NCI-H2107 (cell line): ENCODE measurements at regions not wholly inside any gene's neighbourhood (a gene's known extent, or its start where the extent isn't known, plus 50 kb on each side); places are given as distances from the start of the nearest gene placed in this dataset.
"Not testable (repeated sequence)": the region's sequence is repeated elsewhere in the genome, so short reads cannot be mapped to it uniquely, and the experiment has no call there.

Source experiments
- DNase-seq: peaks from one replicate; lab custom pipeline; 2025; lab: John Stamatoyannopoulos, UW

DNA sequence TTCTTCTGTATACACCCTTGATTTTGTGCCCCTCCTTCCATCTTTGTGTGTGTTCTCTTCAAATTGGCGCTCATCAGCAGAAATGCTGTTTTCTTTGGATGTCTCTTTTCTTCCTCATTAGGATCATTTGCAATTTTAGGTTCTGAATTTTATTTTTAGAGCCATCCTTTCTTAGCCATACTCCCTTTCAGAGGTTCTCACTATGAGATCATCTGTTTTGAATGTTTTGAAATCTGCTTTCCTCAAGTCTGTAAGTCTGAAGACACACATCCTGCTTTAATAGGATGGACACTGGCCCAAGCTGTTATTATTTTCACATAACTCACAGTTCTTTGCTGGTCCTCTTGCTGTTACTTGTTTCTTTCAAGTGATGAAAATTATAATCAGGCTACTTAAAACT is 124.8 kb downstream of the BDH1 start:
- no peak for DNase-seq

DNA sequence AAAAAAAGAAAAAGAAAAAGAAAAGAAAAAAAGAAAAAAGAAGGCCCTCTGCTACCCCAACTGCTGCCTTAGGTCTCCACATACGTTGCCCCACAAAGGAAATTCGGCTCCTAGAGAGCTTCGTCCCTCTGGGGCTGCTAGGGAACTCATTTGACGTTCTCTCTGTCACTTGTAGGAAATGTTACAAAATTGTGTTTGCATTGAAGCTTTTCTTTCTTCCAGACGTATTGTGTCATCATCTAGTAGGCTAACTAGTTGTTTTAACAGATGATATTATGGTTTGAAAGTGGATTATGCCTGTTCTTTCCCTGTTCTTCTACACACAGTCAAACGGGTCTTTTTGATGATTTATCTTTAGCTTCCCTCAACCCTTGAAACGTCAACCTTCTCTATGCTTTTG is 125.3 kb downstream of the BDH1 start:
- DNase-seq: no peak

DNA sequence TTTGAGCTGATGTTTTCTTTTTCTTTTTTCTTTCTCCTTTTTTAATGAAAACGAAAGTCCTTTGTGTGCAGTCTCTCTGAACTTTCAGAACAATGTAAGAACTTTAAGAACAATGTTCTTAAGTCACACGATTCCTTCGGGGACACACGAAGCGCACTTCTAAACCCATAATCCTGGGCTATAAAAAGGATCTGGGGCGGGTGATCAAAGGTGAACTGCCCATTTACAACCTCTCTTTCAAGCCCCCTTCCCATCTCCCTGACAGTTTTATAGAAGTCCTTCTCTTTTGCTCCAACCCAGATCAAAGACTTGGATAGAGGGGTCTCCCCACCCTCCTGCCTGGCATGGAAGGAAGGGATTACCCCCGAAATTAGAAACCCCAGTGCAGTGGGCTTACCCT is 126.8 kb downstream of the BDH1 start:
- DNase-seq: no peak

DNA sequence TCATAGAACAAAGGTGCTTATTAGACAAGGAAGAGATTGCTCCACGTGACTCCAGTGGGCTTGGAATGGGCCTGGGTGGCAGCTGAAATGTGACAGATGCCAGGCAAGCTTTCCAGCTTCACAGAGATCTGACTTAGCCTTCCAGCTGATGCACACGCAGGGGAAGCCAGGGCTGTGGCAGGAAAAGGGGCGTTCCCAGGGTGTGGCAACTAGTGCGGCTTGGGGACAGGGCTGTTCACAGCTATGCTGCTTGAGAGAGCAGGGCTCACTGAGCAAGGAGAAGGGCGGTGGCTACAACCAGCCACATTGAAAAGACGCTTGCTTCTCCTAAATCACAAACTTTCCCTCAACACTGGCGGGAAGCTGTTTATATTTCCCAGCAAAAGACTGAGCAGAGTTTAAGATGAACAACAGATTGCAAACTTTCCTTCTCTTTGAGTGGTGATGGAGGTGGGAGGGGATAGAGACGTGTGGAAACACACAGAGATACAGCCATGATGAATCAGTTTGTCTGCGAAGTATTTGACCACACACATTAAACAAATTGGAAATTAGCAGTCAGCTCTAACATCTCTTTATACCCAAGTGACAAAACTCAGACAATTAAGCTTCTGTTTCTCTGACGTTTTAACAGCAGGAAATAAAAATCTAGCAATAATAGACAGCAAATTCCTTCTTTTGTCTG is 127.5 kb downstream of the BDH1 start:
- no peak for DNase-seq

DNA sequence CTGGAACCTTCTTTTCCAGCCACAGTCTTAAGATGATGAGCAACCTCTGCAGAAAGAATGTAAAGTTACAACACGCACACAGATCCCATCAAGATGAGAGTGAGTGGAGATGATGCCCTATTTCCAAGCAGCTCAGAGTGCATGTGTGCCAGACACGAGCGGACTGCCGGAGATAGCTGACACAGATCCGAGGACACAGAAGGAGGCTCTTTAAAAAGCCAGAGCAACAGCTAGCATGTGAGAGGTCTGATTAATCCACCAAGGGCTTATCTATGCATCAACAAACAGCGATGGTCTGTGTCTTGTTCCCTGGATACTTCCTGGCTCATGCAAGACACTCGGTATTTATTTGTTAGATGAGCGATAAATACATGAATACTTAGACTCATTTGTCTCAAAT is 128.6 kb upstream of the DLG1 start:
- no peak for DNase-seq

DNA sequence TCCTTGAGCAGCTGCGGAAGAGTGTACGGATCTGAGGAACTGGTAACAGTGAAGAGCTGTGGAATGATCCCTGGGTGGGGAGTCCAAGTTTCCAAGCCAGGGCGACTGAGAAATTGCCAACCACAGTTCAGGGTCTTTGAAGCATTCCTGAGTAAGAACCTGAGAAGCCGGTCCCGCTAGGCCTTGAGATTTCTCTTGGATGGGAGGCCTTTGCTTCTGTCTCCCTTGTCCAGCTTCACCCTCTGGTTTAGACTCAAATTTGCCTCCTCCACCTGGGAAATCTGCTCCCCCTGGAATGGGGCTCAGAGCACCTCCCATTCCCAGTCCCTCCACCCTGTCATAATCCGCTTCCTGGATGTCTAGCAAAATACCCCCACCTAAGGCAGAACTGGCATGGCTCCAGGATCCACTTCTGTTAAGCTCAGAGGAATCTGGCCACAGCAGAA is 127.7 kb upstream of the DLG1 start:
- no peak for DNase-seq

DNA sequence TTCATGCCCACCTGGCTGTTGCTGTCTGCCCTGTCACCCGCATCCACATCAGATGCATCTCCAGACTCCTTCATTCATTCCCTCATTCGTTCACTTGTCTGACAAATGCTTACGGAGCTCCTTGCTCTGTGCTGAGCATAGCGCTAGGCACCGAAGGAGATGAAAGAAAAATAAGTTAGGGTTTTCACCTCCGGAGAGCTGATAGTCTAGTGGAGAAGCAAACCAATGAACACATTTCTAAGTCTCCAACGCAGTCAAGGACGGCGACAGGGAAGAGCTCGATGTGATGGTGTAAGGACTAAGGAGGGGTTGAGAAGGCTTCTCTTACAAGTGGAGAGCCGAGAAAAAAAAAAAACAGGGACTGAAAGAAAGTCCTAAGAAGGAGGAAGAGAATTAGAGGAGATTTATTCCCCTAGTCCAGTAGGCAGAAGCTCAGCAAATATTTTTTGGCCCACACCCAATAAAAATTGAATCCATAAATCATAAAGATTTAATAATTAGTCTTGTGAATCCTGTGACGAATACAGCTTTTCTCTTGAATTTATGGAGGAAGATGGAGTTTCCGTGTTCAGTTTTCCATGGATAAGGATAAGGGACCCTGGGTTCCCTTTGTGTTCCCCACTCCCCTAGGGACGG is 127.2 kb upstream of the DLG1 start:
- no peak for DNase-seq

DNA sequence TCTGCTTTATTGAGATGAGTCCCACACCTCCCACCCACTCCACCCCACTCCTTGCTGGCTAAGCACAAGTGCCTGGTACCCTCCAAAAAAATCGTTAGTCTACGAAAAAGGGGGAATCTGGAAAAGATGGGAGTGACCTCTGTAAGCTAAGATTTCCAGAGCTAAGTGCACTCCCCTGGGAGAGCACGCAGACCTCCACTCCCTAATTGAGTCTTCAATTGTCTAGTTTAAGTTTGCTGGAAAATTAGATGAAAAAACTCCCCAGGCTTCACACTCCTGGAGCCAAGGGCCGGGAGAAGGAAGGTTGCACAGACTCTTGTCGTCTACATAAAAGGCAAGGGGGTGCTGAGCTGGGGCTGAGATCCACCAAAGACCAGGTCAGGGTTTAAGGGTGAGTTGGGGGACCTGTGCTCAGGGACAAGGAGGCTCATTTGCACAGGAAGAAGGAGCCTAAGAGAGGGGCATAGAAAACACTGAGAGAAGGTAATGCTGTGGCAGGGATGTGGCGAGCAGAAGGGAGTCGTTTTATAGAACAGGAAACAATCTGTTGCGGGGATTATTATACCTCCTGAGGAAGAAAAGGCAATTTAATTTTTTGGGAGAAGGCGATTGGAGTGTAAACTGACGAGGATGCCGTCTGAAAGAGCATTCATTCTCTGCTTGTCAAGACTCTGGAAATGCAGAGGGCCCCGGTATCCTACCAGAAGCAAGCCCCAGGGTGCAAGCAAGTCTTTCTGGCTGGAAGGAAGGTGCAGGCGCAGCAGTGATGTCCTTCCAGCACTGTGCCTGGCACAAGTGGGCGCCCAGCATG is 126.5 kb upstream of the DLG1 start:
- DNase-seq: no peak

DNA sequence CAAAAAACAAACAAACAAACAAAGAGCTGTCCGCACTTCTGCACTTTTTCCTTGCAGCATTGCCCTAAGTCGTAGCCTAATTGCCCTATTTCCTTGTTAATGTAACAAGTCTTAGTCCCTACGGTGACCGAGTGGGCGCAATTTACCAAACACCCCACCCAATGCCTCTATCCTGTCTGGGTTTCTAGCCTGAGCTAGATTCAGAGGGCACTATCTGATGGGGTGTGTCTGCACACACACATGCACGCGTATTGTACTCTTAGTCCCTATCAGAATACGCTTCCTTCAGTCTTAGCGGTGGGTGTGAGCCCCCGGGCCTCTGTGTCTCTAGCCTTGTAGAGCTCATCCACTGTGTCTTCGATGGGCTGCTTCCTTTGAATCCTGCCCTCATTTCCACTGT is 125.9 kb upstream of the DLG1 start:
- no peak for DNase-seq

DNA sequence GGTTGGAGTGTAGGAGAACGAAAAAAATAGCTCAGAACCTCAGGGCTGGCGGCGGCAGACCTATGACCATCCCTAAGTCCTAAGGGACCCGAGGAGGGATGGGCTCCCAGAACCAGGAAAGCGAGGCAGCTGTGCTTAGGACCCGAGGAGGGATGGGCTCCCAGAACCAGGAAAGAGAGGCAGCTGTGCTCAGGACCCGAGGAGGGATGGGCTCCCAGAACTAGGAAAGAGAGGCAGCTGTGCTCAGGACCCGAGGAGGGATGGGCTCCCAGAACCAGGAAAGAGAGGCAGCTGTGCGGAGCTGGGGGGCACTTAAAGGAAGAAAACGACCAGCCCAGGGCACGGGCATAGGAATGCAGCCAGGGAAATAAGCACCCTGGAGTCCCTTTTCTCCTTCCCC is 125.0 kb upstream of the DLG1 start:
- DNase-seq: no peak

DNA sequence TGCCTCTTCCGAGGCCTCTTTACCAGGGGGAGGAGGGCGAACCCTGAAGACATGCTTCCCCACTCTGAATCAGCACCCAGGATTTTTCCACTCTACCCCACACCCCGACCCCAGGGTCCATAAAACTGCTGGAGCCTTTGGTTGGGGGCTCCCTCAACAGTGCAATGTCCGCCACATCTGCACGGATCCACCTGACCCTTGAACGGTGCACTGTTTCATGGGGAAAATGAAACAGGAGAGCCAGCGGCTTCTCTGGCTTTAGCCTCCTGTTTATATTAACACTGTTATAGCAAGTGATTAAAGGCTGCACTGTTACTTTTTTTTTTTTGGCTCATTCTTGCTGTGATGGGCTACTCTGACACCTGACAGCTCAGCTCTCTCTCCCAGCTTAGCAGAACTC is 124.1 kb upstream of the DLG1 start:
- DNase-seq: no peak

DNA sequence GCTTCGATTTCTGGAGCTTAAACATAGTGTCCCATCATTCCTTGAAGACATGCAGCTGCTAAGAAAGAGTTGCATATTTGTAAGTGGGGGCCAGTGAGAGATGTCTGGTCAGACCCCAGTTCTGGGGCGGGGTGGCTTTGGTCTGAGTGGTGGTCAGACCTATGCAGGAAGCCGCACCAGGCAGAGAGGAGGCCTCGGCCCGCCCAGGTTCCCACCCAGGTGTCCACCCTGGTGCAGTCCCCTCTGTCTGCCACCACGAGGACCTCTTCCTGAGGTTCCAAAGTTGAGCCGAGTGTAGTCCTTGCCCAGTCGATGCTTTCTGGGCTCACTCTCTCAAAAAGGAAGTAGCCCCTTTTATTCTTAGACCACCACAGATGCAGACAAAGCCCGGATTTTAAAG is 122.6 kb upstream of the DLG1 start:
- no peak for DNase-seq

DNA sequence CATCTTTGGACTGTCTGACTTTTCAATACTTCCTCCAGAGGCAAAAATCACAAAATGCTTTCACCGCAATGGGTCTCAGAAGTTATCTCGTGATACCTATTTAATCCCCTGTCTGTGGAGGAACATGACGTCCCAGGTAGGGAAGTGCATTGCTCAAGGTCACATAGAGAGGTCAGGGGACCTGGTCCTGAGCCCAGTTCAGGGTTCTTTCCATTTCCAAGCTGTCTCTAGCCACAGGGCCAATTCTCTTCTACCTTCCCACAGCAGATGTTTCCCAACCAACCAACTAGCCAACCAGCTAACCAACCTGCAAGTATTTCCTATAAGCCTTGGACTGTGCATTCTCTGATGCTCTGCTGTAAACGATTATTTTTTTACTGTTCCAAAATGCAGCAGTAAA is 122.2 kb upstream of the DLG1 start:
- DNase-seq: no peak

DNA sequence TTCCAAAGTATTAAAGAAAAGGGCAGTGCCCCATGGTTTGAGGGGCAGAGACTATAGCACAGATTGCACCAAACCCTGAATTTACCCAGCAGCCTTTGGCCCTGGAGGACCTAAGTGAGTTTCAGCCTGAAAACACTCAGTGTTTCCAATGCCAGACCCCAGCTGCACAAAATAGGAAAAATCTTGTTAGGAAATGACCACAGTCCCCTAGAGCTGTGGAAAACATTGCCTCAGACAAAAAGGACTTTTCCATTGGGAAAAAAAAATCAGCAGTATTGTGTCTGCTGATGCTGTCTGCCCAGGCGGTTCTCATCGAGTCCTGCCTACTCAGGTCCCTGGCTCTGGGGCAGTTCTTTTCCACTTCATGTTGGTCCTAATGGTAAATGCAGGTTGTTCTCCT is 121.7 kb upstream of the DLG1 start:
- no peak for DNase-seq

DNA sequence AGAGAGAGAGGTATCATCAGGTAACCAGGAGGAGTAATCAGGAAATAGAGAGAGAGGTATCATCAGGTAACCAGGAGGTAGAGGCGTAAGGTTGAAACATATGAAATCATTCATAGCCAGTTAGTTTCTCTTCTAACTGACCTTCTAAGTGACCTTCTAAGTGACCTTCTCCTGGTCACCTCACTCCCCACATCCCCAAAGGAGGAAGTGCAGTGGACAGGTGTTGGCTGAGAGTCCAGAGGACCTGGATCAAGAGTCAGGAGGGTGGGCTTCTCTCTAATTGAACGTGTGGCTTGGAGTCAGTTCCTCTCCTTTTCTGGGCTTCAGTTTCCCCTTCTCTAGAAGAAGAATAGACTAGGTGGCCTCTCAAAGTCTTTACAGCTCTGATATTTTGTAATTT is 121.3 kb upstream of the DLG1 start:
- DNase-seq: no peak

DNA sequence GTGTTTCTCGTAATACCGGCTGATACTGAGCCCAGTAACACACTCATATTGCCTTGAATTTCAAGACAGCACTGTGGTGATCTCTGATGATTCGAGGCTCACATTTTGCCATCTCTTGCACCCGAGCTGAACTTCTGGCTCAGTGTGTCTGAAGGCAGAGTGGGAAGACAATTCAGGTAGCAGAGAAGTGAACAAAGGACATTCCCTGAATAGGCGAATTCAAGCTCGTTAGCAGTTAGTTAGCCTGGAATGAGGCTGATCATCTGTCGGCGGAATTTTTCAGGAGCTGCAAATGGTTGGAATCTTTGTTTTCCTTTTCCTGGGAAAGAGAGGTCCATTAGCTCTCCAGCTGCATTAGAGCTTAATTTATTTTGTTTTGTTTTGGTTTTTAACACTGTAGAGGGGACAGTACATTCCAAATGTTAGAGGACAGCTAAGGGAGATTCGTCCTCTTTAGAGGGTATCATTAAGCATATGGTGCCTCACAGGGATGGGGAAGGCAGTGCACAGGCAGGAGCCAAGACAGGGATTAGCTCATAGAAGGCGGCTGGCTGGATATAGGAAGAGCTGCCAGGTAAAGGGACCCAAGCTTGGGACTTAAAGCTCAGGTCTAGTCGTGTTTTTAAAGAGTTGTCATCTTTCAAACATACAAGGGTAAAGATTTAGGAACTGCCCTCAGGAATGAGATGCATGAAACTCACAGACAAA is 119.7 kb upstream of the DLG1 start:
- DNase-seq: no peak

DNA sequence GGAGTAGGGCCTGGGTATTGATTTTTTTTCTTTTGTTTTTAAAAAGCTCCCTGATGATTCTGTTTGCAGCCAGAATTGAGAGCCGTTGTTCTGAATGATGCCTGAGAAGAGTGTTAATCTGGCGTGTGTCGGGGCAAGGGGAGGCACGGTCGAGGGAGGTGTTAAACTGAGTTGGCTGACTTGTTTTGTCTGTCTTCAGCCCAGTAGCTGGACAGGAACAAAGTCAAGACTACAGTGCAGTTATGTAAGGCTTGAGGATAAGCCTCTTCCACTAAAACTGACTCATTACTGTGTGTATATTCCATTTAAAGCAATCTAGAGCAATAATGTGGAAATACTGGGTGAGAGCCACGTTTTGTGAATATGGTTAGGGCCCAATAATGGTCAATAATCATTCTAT is 119.0 kb upstream of the DLG1 start:
- DNase-seq: no peak

DNA sequence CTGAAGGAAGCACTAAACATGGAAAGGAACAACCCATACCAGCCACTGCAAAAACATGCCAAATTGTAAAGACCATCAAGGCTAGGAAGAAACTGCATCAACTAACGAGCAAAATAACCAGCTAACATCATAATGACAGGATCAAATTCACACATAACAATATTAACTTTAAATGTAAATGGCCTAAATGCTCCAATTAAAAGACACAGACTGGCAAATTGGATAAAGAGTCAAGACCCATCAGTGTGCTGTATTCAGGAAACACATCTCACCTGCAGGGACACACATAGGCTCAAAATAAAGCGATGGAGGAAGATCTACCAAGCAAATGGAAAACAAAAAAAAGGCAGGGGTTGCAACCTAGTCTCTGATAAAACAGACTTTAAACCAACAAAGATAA is 113.5 kb upstream of the DLG1 start:
- not testable (repeated sequence) for DNase-seq

DNA sequence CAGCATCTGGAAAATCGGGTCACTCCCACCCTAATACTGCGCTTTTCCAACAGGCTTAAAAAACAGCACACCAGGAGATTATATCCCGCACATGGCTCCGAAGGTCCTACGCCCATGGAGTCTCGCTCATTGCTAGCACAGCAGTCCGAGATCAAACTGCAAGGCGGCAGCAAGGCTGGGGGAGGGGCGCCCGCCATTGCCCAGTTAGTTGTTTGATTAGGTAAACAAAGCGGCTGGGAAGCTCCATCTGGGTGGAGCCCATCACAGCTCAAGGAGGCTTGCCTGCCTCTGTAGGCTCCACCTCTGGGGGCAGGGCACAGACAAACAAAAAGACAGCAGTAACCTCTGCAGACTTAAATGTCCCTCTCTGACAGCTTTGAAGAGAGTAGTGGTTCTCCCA is 111.8 kb upstream of the DLG1 start:
- DNase-seq: not testable (repeated sequence)

DNA sequence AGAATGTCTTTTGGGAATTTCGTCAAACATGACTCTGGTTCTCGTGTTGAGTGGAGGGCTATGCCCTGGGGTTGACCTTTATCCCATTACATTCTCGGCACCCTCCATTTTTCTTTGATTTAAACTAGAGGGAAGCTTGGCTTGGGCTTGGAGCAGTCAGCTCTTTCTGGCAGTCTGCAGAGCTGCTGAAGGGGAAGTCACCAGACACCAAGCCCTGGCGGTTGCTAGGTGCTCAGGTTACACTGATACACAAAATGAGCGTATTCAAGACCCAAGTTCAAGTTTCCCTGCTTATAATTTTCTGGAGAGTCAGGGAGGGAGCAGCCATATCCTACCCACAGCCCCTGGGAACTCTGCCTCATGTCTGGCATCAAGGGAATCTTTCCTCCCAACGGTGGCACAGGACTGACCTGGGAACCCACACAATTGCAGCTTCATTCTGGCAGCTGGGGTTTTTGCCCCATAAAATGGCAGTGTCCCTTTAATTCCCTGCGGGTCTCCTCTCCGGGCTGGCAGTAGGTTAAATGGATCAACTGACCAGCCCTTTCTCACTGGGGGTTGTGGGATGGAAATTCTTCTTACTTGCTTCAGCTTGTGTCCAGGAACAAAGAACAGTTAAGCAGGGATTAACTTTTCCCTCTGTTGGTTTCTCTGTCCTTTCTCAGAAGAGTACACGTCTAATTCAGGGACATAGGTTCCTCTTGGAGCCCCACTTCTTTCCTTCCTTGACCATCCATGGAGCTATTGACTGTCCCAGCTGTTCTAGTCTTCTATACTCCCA is 110.0 kb upstream of the DLG1 start:
- no peak for DNase-seq

DNA sequence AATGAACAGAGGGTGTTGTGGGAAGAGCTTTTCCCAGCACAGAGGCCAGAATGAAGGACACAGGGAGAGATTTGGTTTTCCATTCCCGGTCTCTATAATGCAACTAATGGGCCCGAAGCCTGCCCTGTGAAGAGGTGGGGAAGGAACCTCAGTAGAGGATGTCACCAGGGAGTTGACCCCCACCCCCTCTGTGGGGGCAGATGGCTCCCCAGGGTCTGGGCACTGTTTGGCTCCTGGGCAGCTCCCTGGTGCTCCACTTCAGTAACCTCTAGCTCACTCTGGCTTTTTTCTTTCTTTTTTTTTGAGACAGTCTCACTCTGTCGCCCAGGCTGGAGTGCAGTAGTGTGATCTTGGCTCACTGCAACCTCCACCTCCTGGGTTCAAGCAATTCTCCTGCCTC is 109.1 kb upstream of the DLG1 start:
- no peak for DNase-seq

DNA sequence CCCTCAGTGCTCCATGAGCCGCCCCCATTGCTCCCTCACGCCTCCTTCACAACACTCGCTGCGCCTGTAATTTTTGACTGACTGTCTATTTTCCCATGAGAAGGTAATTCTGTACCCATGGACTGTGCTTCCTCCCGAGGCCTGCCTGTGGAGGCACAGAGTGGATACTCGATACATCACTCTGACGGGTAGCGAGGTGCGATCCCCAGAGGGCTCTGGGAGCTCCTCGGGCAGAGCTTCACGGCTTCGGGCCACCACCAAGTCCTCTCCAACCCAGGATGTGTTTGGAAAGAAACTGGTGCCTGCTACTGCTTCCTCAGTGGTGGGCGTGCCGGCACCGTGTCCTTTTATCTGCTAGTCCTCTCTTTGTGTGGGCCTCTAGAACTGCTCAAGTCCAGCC is 108.6 kb upstream of the DLG1 start:
- DNase-seq: no peak
